GM12891 (cell line): ENCODE measurements at regions not wholly inside any gene's neighbourhood (a gene's known extent, or its start where the extent isn't known, plus 50 kb on each side); places are given as distances from the start of the nearest gene placed in this dataset.
"Not testable (repeated sequence)": the region's sequence is repeated elsewhere in the genome, so short reads cannot be mapped to it uniquely, and the experiment has no call there.

ENCODE experiments used
- POLR2A ChIP-seq: IDR thresholded peaks from 2 replicates; pipeline ENCODE4 v1.6.1; 2011; ENCODE audit warnings: low read depth, low read length, control low read depth
- TAF1 ChIP-seq: IDR thresholded peaks from 2 replicates; pipeline ENCODE4 v1.6.1; 2011; ENCODE audit warnings: low read depth, low read length, control low read depth

DNA sequence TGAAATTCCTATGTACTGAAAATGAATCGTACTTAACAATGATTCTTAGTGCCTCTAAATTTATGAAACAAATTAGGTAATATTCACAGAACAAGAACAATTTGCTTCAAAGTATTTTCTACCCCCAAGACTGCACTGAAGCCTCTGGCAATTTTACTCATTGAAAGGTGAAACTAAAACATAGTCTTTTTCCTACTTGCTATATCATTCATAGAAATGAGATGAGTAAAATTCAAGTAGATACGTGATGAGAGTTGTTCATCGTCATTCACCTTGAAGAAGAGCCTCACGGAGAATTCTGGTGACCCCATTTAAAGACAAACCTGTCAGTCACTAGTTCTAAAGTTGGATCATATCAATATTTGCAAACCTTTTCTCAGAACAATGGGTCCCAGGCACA is 226.5 kb downstream of the ANKRD36B start:
- TF ChIP-seq POLR2A, TAF1: not testable (repeated sequence)
